ENCODE measurements at regions not wholly inside any gene's neighbourhood (a gene's known extent, or its start where the extent isn't known, plus 50 kb on each side); places are given as distances from the start of the nearest gene placed in this dataset.

DNA sequence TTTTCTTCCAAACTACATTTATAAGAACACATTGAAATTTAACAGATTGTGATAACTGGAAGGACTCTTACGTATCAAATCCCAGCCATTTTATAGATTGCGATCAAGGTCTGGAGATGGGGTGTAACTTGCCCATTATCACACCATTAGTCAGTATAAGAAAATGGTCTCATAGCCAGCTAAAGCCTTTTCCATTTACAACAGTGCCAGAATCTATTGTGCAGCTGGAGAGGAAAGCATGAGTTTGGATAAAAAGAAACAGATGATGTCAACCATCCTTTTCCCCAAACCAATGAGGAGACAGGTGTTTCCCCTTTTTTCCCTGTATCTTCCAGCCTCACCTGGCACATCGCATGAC, 658.8 kb downstream of the ACTL7B start:
- Histone ChIP-seq H3K9me3 (ENCODE audit: insufficient read depth, low read length) (no peaks in the 10 kb centered on the region), H2AFZ (ENCODE audit: low read depth, low read length) (no peak overlapping the region), H3K4me2 (ENCODE audit: low read length) (no peak overlapping the region), H3K4me1 (ENCODE audit: low read length) (no peaks in the 10 kb centered on the region), H3K79me2 (ENCODE audit: low read length) (no peaks in the 10 kb centered on the region), H3K27me3 (ENCODE audit: low read depth, low read length) (no peaks in the 10 kb centered on the region), H4K20me1 (ENCODE audit: insufficient read depth, low read length) (no peaks in the 10 kb centered on the region), H3K27ac (ENCODE audit: low read length) (no peak overlapping the region), H3K36me3 (replicated peaks; ENCODE audit: low read depth, low read length) (no peaks in the 10 kb centered on the region), H3K9ac (ENCODE audit: low read length) (no peak overlapping the region), H3K4me3 (ENCODE audit: low read length) (no peak overlapping the region)
- TF ChIP-seq EZH2phosphoT487 (IDR thresholded peaks at IDR 0.05; ENCODE audit: low read depth) = no peak
- TF ChIP-seq, protein P1, sequence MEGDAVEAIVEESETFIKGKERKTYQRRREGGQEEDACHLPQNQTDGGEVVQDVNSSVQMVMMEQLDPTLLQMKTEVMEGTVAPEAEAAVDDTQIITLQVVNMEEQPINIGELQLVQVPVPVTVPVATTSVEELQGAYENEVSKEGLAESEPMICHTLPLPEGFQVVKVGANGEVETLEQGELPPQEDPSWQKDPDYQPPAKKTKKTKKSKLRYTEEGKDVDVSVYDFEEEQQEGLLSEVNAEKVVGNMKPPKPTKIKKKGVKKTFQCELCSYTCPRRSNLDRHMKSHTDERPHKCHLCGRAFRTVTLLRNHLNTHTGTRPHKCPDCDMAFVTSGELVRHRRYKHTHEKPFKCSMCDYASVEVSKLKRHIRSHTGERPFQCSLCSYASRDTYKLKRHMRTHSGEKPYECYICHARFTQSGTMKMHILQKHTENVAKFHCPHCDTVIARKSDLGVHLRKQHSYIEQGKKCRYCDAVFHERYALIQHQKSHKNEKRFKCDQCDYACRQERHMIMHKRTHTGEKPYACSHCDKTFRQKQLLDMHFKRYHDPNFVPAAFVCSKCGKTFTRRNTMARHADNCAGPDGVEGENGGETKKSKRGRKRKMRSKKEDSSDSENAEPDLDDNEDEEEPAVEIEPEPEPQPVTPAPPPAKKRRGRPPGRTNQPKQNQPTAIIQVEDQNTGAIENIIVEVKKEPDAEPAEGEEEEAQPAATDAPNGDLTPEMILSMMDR (IDR thresholded peaks at IDR 0.05; ENCODE audit: low read depth, low read length) = no peak

DNA sequence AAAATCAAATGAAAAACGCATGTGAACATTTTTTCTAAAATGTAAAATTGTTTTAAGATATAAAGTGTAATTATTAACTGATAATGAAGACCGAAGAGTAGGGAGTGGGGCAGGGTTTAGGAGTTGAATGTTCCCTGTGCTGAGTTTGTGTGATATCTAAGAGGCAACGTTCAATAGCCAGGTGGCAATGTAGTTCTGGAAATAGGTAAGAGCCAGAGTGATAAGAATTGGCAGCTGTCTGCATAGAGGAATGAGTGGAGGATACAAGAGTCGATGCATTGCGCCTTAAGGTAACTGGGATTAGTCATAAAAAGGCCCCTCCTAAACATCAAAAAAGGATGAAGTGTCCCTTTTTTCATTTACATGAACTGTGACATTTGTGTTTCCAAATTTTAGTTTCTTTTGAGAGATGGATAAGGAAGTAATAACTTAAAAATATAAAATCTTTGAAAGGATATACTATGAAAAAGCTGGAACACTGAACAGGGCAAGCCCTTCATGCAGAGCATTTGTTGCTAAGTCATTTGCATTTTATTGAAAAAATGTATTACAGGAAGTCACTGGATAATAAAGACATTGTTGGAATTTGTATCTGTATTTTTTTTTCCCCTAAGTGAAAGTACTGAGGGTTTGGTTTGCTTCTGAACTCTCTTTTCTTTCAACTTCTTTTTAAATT, 659.3 kb downstream of the ACTL7B start:
- Histone ChIP-seq H2AFZ (ENCODE audit: low read depth, low read length) (no peak overlapping the region), H3K4me1 (ENCODE audit: low read length) (no peaks in the 10 kb centered on the region), H3K9me3 (ENCODE audit: insufficient read depth, low read length) (no peaks in the 10 kb centered on the region), H3K36me3 (replicated peaks; ENCODE audit: low read depth, low read length) (no peaks in the 10 kb centered on the region), H3K4me2 (ENCODE audit: low read length) (no peak overlapping the region), H3K27me3 (ENCODE audit: low read depth, low read length) (no peaks in the 10 kb centered on the region), H3K4me3 (ENCODE audit: low read length) (no peak overlapping the region), H4K20me1 (ENCODE audit: insufficient read depth, low read length) (no peaks in the 10 kb centered on the region), H3K79me2 (ENCODE audit: low read length) (no peaks in the 10 kb centered on the region), H3K27ac (ENCODE audit: low read length) (no peak overlapping the region), H3K9ac (ENCODE audit: low read length) (no peak overlapping the region)
- TF ChIP-seq, protein P1 (IDR thresholded peaks at IDR 0.05; ENCODE audit: low read depth, low read length) = no peak
- no peak for TF ChIP-seq EZH2phosphoT487 (IDR thresholded peaks at IDR 0.05; ENCODE audit: low read depth)

DNA sequence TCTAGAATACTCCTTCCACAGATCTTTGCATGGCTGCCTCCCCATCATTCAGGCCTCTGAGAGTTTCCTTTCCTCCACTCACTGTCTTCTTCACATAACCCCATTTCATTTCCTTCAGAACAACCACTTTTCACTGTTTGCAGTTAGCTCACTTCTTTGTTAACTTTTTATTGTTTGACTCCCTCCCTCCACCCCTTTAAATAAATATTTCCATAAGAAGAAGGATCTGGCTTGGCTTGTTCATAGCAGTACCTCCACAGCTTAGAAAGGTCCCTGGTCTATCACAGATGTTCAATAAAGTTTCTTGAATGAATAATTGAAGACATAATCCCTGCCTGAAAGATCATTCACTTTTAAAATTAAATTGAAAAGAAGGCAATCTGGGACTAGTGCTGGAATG, 661.6 kb downstream of the ACTL7B start:
- H3K4me3 ChIP-seq (ENCODE audit: low read length) = no peak overlapping the region
- no peaks in the 10 kb centered on the region for H3K27me3 ChIP-seq (ENCODE audit: low read depth, low read length)

DNA sequence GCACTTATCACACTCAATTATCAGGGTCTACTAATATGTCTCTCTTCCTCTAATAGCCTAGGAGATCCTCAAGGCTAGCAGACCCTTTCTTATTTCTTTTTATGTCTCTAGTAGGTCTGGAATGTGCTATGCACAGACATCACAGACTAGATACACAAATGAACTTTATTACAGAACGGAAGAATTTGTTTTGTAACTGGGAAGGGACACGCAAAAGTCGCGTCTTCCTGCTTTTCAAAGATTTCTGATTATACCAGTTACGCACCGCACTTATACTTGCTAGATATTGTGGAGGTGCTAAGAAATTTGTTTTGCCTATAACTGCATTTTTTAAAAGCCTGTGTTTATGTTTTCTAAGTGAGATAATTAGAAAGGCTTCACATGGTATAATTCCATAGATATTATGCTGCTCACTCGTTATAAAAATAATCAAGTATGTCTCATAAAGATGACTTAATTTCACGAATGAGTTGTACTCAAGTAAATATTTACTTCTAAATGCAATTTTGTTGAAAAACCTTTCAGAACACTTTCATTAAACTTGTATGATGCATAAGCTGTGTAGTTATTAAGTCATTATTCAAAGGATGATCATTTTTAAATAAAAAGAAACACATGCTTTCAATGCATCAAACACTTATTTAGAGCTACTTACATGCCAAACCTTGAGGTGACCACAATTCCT, 662.6 kb downstream of the ACTL7B start:
- TF ChIP-seq, protein P1 (IDR thresholded peaks at IDR 0.05; ENCODE audit: low read depth, low read length) = no peak
- TF ChIP-seq EZH2phosphoT487 (IDR thresholded peaks at IDR 0.05; ENCODE audit: low read depth) = no peak
- Histone ChIP-seq H3K79me2 (ENCODE audit: low read length) (no peaks in the 10 kb centered on the region), H3K9ac (ENCODE audit: low read length) (no peak overlapping the region), H3K4me2 (ENCODE audit: low read length) (no peak overlapping the region), H3K27me3 (ENCODE audit: low read depth, low read length) (no peaks in the 10 kb centered on the region), H3K4me3 (ENCODE audit: low read length) (no peak overlapping the region), H3K27ac (ENCODE audit: low read length) (no peak overlapping the region), H2AFZ (ENCODE audit: low read depth, low read length) (no peak overlapping the region), H3K9me3 (ENCODE audit: insufficient read depth, low read length) (no peaks in the 10 kb centered on the region), H4K20me1 (ENCODE audit: insufficient read depth, low read length) (no peaks in the 10 kb centered on the region), H3K36me3 (replicated peaks; ENCODE audit: low read depth, low read length) (no peaks in the 10 kb centered on the region), H3K4me1 (ENCODE audit: low read length) (no peaks in the 10 kb centered on the region)

More for the DNA sequence above, 661.6 kb downstream of the ACTL7B start:
- H3K36me3 ChIP-seq (replicated peaks; ENCODE audit: low read depth, low read length) = no peaks in the 10 kb centered on the region
- H3K9ac ChIP-seq (ENCODE audit: low read length) = no peak overlapping the region
- H3K4me2 ChIP-seq (ENCODE audit: low read length) = no peak overlapping the region
- no peak overlapping the region for H2AFZ ChIP-seq (ENCODE audit: low read depth, low read length)
- no peak overlapping the region for H3K27ac ChIP-seq (ENCODE audit: low read length)
- no peaks in the 10 kb centered on the region for H4K20me1 ChIP-seq (ENCODE audit: insufficient read depth, low read length)
- H3K9me3 ChIP-seq (ENCODE audit: insufficient read depth, low read length) = no peaks in the 10 kb centered on the region
- H3K79me2 ChIP-seq (ENCODE audit: low read length) = no peaks in the 10 kb centered on the region
- TF ChIP-seq EZH2phosphoT487 (IDR thresholded peaks at IDR 0.05; ENCODE audit: low read depth) = no peak
- TF ChIP-seq, protein P1 (IDR thresholded peaks at IDR 0.05; ENCODE audit: low read depth, low read length) = no peak
- no peaks in the 10 kb centered on the region for H3K4me1 ChIP-seq (ENCODE audit: low read length)
